T-cell (primary cell): ENCODE measurements at regions not wholly inside any gene's neighbourhood (a gene's known extent, or its start where the extent isn't known, plus 50 kb on each side); places are given as distances from the start of the nearest gene placed in this dataset.

Experiments used
- ATAC-seq, 4 experiments: fragments of 200-7000 bp in 3 of 4; fragments of 150-1000 bp in 1 of 4; cut with Tn5 transposase; replicated peaks in 1 of 4; 1 replicate in 3 of 4; 2 replicates in 1 of 4; pipeline ENCODE4 v1.10.0; 2021; ENCODE audit warnings: moderate library complexity in 3 of 4, mild to moderate bottlenecking in 2 of 4, moderate number of reproducible peaks in 1 of 4
- CTCF ChIA-PET, 2 donors: fragments of 300-600 bp; sonication (Branson Sonifier 250); formaldehyde crosslinking; loops; one replicate each; lab custom pipeline; 2022; ENCODE audit warnings: antibody characterized with exemption in 2 of 2; lab: Charles Lee
- POLR2A ChIA-PET, 2 donors: fragments of 300-600 bp; sonication (Branson Sonifier 250); formaldehyde crosslinking; loops; one replicate each; lab custom pipeline; 2022; ENCODE audit warnings: antibody characterized with exemption in 2 of 2; lab: Charles Lee
- DNase-seq, 35 experiments: peaks; one replicate each; pipeline versions ENCODE4 v3.0.0 to v3.0.0-alpha.2; 2013 to 2023
- H3K27ac ChIP-seq: one replicate; pipeline ENCODE4 v1.5.1; 2013; ENCODE audit warnings: low read length
- H3K27me3 ChIP-seq, 2 experiments: replicated peaks in 1 of 2; 1 replicate in 1 of 2; 2 replicates in 1 of 2; pipeline versions ENCODE4 v1.6.1 to v1.7.0; 2013; ENCODE audit warnings: low read length in 1 of 2, mixed read lengths in 1 of 2; ENCODE audit not compliant: control insufficient read depth in 2 of 2, insufficient read depth in 2 of 2; ENCODE audit errors: extremely low read depth in 1 of 2
- H3K36me3 ChIP-seq, 2 donors: 1 replicate in 1 of 2; 2 replicates in 1 of 2; pipeline versions ENCODE4 v1.6.1 to v1.7.0; 2013; ENCODE audit warnings: low read length in 1 of 2; ENCODE audit not compliant: control insufficient read depth in 2 of 2, insufficient read depth in 1 of 2; ENCODE audit errors: extremely low read depth in 1 of 2
- H3K4me1 ChIP-seq, 2 experiments: 1 replicate in 1 of 2; 2 replicates in 1 of 2; pipeline versions ENCODE4 v1.6.1 to v1.7.0; 2013; ENCODE audit warnings: low read length in 2 of 2, mixed read lengths in 1 of 2; ENCODE audit not compliant: insufficient read depth in 2 of 2, control insufficient read depth in 1 of 2; ENCODE audit errors: extremely low read depth in 1 of 2
- H3K4me3 ChIP-seq, 2 donors: 1 replicate in 1 of 2; 2 replicates in 1 of 2; pipeline versions ENCODE4 v1.5.1 to v1.7.0; 2013; ENCODE audit warnings: mild to moderate bottlenecking in 2 of 2, low read length in 1 of 2, moderate library complexity in 1 of 2; ENCODE audit not compliant: control insufficient read depth in 1 of 2; ENCODE audit errors: extremely low read depth in 1 of 2
- H3K9me3 ChIP-seq: 2 replicates; pipeline ENCODE4 v1.7.0; 2013
- H3K27ac Mint-ChIP-seq, 2 donors: one replicate each; pipeline ENCODE4 v1.8.0; 2020 to 2021; ENCODE audit warnings: mild to moderate bottlenecking in 2 of 2, mixed read lengths in 2 of 2
- H3K27me3 Mint-ChIP-seq, 2 donors: one replicate each; pipeline ENCODE4 v1.8.0; 2021 to 2022; ENCODE audit warnings: mixed read lengths in 2 of 2
- H3K36me3 Mint-ChIP-seq: one replicate; pipeline ENCODE4 v1.8.0; 2021; ENCODE audit warnings: mixed read lengths
- H3K4me1 Mint-ChIP-seq, 3 donors: one replicate each; pipeline ENCODE4 v1.8.0; 2020 to 2022; ENCODE audit warnings: mixed read lengths in 3 of 3, mild to moderate bottlenecking in 1 of 3
- H3K4me3 Mint-ChIP-seq, 3 donors: one replicate each; pipeline ENCODE4 v1.8.0; 2020 to 2022; ENCODE audit warnings: mild to moderate bottlenecking in 3 of 3, mixed read lengths in 3 of 3, moderate library complexity in 3 of 3
- H3K9me3 Mint-ChIP-seq, 3 donors: one replicate each; pipeline ENCODE4 v1.8.0; 2020 to 2022; ENCODE audit warnings: mixed read lengths in 3 of 3
- WGBS: methylation state at CpG from one replicate; pipeline ENCODE4 v1.1.5; 2013; ENCODE audit warnings: missing lambda C conversion rate; ENCODE audit not compliant: insufficient coverage; 5-methylcytosine and 5-hydroxymethylcytosine counted together

DNA sequence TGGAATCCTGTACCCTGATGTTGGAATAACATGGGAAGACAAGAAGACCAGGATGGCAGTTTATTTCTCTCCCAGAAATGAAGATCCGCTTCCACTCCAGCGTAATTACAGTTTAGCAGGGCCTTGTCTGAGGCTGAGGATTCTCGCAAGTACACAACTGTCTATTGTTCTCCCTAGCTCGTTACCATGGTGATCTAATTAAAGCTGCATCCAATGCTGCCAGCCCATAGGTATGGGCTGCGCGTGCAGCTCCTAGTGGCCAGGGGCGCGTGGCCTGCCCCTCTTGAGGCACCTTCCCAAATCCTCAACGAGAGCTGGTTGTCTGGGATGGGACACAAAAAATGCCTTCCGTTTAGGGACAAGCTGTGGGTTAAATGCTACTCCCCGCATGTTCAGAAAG is 344.9 kb downstream of the CYRIA start:
- no peaks in the 10 kb centered on the region for H3K36me3 Mint-ChIP-seq
- H3K4me1 ChIP-seq: no peaks in the 10 kb centered on the region
- H3K4me1 Mint-ChIP-seq: no peaks in the 10 kb centered on the region
- ATAC-seq (no peak), DNase-seq (no peak)
- H3K4me3 Mint-ChIP-seq: no peak overlapping the region
- no peak overlapping the region for H3K27ac Mint-ChIP-seq
- H3K36me3 ChIP-seq: no peaks in the 10 kb centered on the region
- 89% methylated on average over 11 of the region's 11 CpGs for WGBS
- no peaks in the 10 kb centered on the region for H3K9me3 ChIP-seq
- no peak overlapping the region for H3K4me3 ChIP-seq
- H3K27me3 Mint-ChIP-seq: no peaks in the 10 kb centered on the region
- no peaks in the 10 kb centered on the region for H3K9me3 Mint-ChIP-seq
- ChIA-PET CTCF (no interaction called here), POLR2A (no interaction called here)
- H3K27ac ChIP-seq: no peak overlapping the region
- H3K27me3 ChIP-seq: peaks cover 0 to 9% of the 10 kb centered on the region in 2 experiments

DNA sequence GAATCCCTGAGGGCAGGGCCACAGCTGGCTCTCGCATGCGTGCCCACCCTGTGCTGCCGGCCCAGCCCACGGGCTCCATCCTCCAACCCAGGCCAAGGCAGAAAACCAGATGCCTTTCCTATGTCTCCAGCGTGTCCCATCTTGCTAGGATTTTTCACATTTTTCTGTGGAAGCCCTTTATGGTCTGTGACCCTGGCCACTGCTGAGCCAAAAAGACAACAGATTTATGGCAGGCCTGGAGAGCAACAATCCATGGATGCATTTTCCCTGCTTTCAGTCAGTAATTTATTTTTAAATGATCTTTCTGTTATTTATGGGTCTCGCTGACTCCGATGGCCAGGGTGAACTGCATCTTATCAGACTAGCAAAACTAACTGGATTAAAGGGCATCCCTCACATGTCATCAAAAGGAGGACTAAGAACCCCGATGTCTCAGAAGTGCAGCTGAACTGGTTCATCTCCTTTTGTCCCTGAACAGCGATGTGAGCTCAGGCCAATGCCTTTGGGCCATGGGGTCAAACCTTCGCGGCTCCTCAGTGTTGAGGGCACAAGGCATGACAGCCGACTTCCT is 346.0 kb downstream of the CYRIA start:
- H3K9me3 ChIP-seq: no peaks in the 10 kb centered on the region
- CTCF ChIA-PET: no interaction called here
- no peak overlapping the region for H3K4me3 ChIP-seq
- H3K27ac ChIP-seq: no peak overlapping the region
- H3K27ac Mint-ChIP-seq: no peak overlapping the region
- H3K27me3 Mint-ChIP-seq: no peaks in the 10 kb centered on the region
- no peaks in the 10 kb centered on the region for H3K4me1 Mint-ChIP-seq
- no peaks in the 10 kb centered on the region for H3K36me3 ChIP-seq
- H3K4me1 ChIP-seq: no peaks in the 10 kb centered on the region
- H3K36me3 Mint-ChIP-seq: no peaks in the 10 kb centered on the region
- H3K9me3 Mint-ChIP-seq: no peaks in the 10 kb centered on the region
- ATAC-seq (no peak), DNase-seq (no peak)
- H3K4me3 Mint-ChIP-seq: no peak overlapping the region
- WGBS: 96% methylated on average over 7 of the region's 12 CpGs
- peaks cover 0 to 7% of the 10 kb centered on the region in 2 experiments for H3K27me3 ChIP-seq
- POLR2A ChIA-PET: no interaction called here

GRCh38 chr2:16318474-16319195 is 347.0 kb downstream of the CYRIA start:
- Mint-ChIP-seq H3K9me3 (no peaks in the 10 kb centered on the region), H3K36me3 (no peaks in the 10 kb centered on the region), H3K4me3 (no peak overlapping the region), H3K4me1 (no peaks in the 10 kb centered on the region), H3K27ac (no peak overlapping the region), H3K27me3 (peaks cover 0 to 2% of the 10 kb centered on the region in 2 donors)
- POLR2A ChIA-PET: no interaction called here
- CTCF ChIA-PET: no interaction called here
- 39% methylated on average over 3 of the region's 4 CpGs for WGBS
- Histone ChIP-seq H3K9me3 (no peaks in the 10 kb centered on the region), H3K27ac (no peak overlapping the region), H3K4me1 (no peaks in the 10 kb centered on the region), H3K36me3 (no peaks in the 10 kb centered on the region), H3K4me3 (no peak overlapping the region), H3K27me3 (peaks cover 0 to 7% of the 10 kb centered on the region in 2 experiments)
- DNase-seq (no peak), ATAC-seq (no peak)

GRCh38 chr2:16318051-16318450 is 347.6 kb downstream of the CYRIA start:
- no peaks in the 10 kb centered on the region for H3K9me3 Mint-ChIP-seq
- Histone ChIP-seq H3K36me3 (no peaks in the 10 kb centered on the region), H3K9me3 (no peaks in the 10 kb centered on the region), H3K27me3 (peaks cover 0 to 7% of the 10 kb centered on the region in 2 experiments), H3K27ac (no peak overlapping the region), H3K4me3 (no peak overlapping the region), H3K4me1 (no peaks in the 10 kb centered on the region)
- POLR2A ChIA-PET: no interaction called here
- no peak overlapping the region for H3K4me3 Mint-ChIP-seq
- no peak for ATAC-seq
- CTCF ChIA-PET: no interaction called here
- peaks cover 0 to 2% of the 10 kb centered on the region in 2 donors for H3K27me3 Mint-ChIP-seq
- H3K36me3 Mint-ChIP-seq: no peaks in the 10 kb centered on the region
- no peaks in the 10 kb centered on the region for H3K4me1 Mint-ChIP-seq
- no peak overlapping the region for H3K27ac Mint-ChIP-seq
- WGBS: 40% methylated on average over 4 of the region's 4 CpGs
- DNase-seq: no peak

- Histone ChIP-seq H3K9me3 (no peaks in the 10 kb centered on the region), H3K4me1 (no peaks in the 10 kb centered on the region), H3K27me3 (peaks cover 0 to 7% of the 10 kb centered on the region in 2 experiments), H3K36me3 (no peaks in the 10 kb centered on the region), H3K27ac (no peak overlapping the region), H3K4me3 (no peak overlapping the region)
- Mint-ChIP-seq H3K27ac (no peak overlapping the region), H3K27me3 (peaks cover 0 to 2% of the 10 kb centered on the region in 2 donors), H3K36me3 (no peaks in the 10 kb centered on the region), H3K4me3 (no peak overlapping the region), H3K4me1 (no peaks in the 10 kb centered on the region), H3K9me3 (no peaks in the 10 kb centered on the region)
- no peak for DNase-seq
- 31% methylated on average over 5 of the region's 6 CpGs for WGBS
- ChIA-PET CTCF (no interaction called here), POLR2A (no interaction called here)
- ATAC-seq: no peak
Observed at GRCh38 chr2:16317211-16317830, 348.3 kb downstream of the CYRIA start.

DNA sequence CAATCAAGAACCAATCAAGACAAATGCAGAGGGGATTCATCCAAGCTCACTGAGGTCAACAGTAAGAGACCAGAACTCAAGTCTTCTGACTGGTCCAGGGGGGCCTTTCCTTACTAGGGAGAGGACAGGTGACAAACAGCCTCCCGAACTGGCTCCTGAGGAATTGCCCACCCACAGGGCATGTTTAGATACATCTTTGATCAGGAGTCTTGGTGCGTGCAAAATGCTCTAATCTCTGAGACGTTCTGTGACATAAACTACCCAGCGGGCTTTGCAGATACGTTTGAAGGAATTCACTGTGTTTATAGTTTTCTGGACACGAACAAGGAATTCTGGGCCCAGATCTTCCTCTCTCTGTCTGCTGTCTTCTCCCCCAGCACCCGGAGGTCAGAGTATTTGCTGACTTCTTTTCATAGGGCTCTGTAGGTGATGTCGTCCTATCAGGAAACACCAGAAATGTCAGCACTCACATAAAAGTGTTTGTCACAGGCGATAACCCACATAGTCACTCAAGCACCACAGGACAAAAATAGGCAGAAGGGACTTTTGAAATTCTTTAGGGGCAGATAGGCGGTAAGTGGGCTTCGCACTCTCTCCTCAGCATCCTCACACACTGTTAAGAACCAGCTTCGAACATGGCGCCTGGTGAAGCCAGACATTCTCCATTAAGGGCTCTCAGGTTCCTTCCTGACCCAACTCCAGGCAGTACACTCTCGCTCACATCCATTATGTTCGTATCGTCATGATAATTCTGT is 349.0 kb downstream of the CYRIA start:
- H3K4me1 ChIP-seq: no peaks in the 10 kb centered on the region
- Mint-ChIP-seq H3K27me3 (peaks cover 0 to 2% of the 10 kb centered on the region in 2 donors), H3K4me3 (no peak overlapping the region), H3K4me1 (no peaks in the 10 kb centered on the region), H3K27ac (no peak overlapping the region), H3K36me3 (no peaks in the 10 kb centered on the region), H3K9me3 (no peaks in the 10 kb centered on the region)
- H3K27ac ChIP-seq: no peak overlapping the region
- peaks cover 0 to 7% of the 10 kb centered on the region in 2 experiments for H3K27me3 ChIP-seq
- no peak for DNase-seq
- 89% methylated on average over 11 of the region's 16 CpGs for WGBS
- no peaks in the 10 kb centered on the region for H3K9me3 ChIP-seq
- no peaks in the 10 kb centered on the region for H3K36me3 ChIP-seq
- no peak overlapping the region for H3K4me3 ChIP-seq
- no peak for ATAC-seq
- CTCF ChIA-PET: no interaction called here
- POLR2A ChIA-PET: no interaction called here
